HEK293 (cell line): ENCODE measurements at regions not wholly inside any gene's neighbourhood (a gene's known extent, or its start where the extent isn't known, plus 50 kb on each side); places are given as distances from the start of the nearest gene placed in this dataset.

Experiments
- CTCF ChIA-PET: fragments of 350-600 bp; formaldehyde crosslinking; extraction: SDS; loops from one replicate; lab custom pipeline; 2021; ENCODE audit warnings: antibody characterized with exemption; lab: Yijun Ruan, JAX
- POLR2A ChIA-PET: fragments of 300-600 bp; formaldehyde crosslinking; extraction: SDS; loops from one replicate; lab custom pipeline; 2020; ENCODE audit warnings: antibody characterized with exemption, inconsistent platforms; lab: Yijun Ruan, JAX
- H3K27ac ChIP-seq: fragments of 200-500 bp; sonication (Bioruptor generic); 2 replicates; pipeline ENCODE4 v1.5.1; 2014; ENCODE audit warnings: low read depth, low read length, control low read depth, inconsistent platforms; ENCODE audit errors: extremely low read depth
- H3K36me3 ChIP-seq, 2 experiments: fragments of 200-500 bp in 1 of 2; sonication (Bioruptor generic) in 1 of 2; 1 replicate in 1 of 2; 2 replicates in 1 of 2; pipeline ENCODE4 v1.5.1; 2014 to 2017; ENCODE audit warnings: inconsistent platforms in 2 of 2, low read length in 2 of 2; ENCODE audit not compliant: control insufficient read depth in 2 of 2, insufficient read depth in 1 of 2
- H3K4me1 ChIP-seq: fragments of 200-500 bp; sonication (Bioruptor generic); 2 replicates; pipeline ENCODE4 v1.5.1; 2014; ENCODE audit warnings: mild to moderate bottlenecking, low read length, inconsistent platforms; ENCODE audit not compliant: control insufficient read depth, insufficient read depth
- H3K4me3 ChIP-seq: 2 replicates; pipeline ENCODE4 v1.5.1; 2011; ENCODE audit warnings: low read depth, mild to moderate bottlenecking, control low read depth, low read length, moderate library complexity
- H3K9me3 ChIP-seq: fragments of 200-500 bp; sonication (Bioruptor generic); 2 replicates; pipeline ENCODE4 v1.5.1; 2014; ENCODE audit warnings: low read depth, low read length, inconsistent platforms; ENCODE audit not compliant: control insufficient read depth, insufficient read depth
- GFI1B ChIP-seq: fragments of 450-650 bp; formaldehyde crosslinking; IDR thresholded peaks from 2 replicates; pipeline ENCODE4 v1.5.1; 2016; ENCODE audit warnings: missing biosample characterization, missing genetic modification characterization
- PRDM2 ChIP-seq: fragments of 450-650 bp; formaldehyde crosslinking; IDR thresholded peaks from 2 replicates; pipeline ENCODE4 v1.5.1; 2016; ENCODE audit warnings: missing biosample characterization, missing genetic modification characterization, borderline replicate concordance
- YY1 ChIP-seq: fragments of 450-650 bp; formaldehyde crosslinking; IDR thresholded peaks from 2 replicates; pipeline ENCODE4 v1.5.1; 2018; ENCODE audit warnings: missing biosample characterization, missing genetic modification characterization
- ZBTB48 ChIP-seq: fragments of 450-650 bp; formaldehyde crosslinking; IDR thresholded peaks from 2 replicates; pipeline ENCODE4 v1.5.1; 2016; ENCODE audit warnings: missing biosample characterization, missing genetic modification characterization
- ZNF24 ChIP-seq: fragments of 450-650 bp; formaldehyde crosslinking; IDR thresholded peaks from 2 replicates; pipeline ENCODE4 v1.5.1; 2016; ENCODE audit warnings: missing biosample characterization, missing genetic modification characterization
- ZNF274 ChIP-seq, 2 experiments: fragments of 200-500 bp in 1 of 2; fragments of 450-650 bp in 1 of 2; sonication (Bioruptor generic) in 1 of 2; formaldehyde crosslinking in 1 of 2; IDR thresholded peaks; 2 replicates each; pipeline versions ENCODE4 v1.5.1 to v1.6.1; 2014 to 2016; ENCODE audit warnings: borderline replicate concordance in 1 of 2, inconsistent platforms in 1 of 2, low read length in 1 of 2, missing biosample characterization in 1 of 2, missing genetic modification characterization in 1 of 2
- ZNF341 ChIP-seq: fragments of 450-650 bp; formaldehyde crosslinking; IDR thresholded peaks from 2 replicates; pipeline ENCODE4; 2016; ENCODE audit warnings: low read depth, missing biosample characterization, missing genetic modification characterization
- ZNF37A ChIP-seq: fragments of 450-650 bp; IDR thresholded peaks from 2 replicates; pipeline ENCODE4 v1.5.1; 2018; ENCODE audit warnings: missing biosample characterization, missing genetic modification characterization
- ZNF529 ChIP-seq: fragments of 450-650 bp; formaldehyde crosslinking; IDR thresholded peaks from 2 replicates; pipeline ENCODE4 v1.5.1; 2017; ENCODE audit warnings: missing genetic modification characterization, missing biosample characterization; ENCODE audit not compliant: insufficient replicate concordance
- ZNF610 ChIP-seq: fragments of 450-650 bp; formaldehyde crosslinking; IDR thresholded peaks from 2 replicates; pipeline ENCODE4 v1.5.1; 2016; ENCODE audit warnings: missing biosample characterization, missing genetic modification characterization, borderline replicate concordance
- ZNF621 ChIP-seq: fragments of 450-650 bp; formaldehyde crosslinking; IDR thresholded peaks from 2 replicates; pipeline ENCODE4 v1.5.1; 2017; ENCODE audit warnings: missing biosample characterization, missing genetic modification characterization
- ZNF624 ChIP-seq: fragments of 450-650 bp; formaldehyde crosslinking; IDR thresholded peaks from 2 replicates; pipeline ENCODE4 v1.5.1; 2017; ENCODE audit warnings: missing biosample characterization, missing genetic modification characterization
- ZNF747 ChIP-seq: fragments of 450-650 bp; formaldehyde crosslinking; IDR thresholded peaks from 2 replicates; pipeline ENCODE4 v1.5.1; 2016; ENCODE audit warnings: missing biosample characterization, missing genetic modification characterization
- ZNF837 ChIP-seq: fragments of 450-650 bp; formaldehyde crosslinking; IDR thresholded peaks from 2 replicates; pipeline ENCODE4 v1.5.1; 2016; ENCODE audit warnings: missing biosample characterization, missing genetic modification characterization
- TF ChIP-seq, protein P1 (sequence below): fragments of 450-650 bp; formaldehyde crosslinking; IDR thresholded peaks from 2 replicates; pipeline ENCODE4 v1.5.1; 2016; ENCODE audit warnings: missing biosample characterization, missing genetic modification characterization

DNA sequence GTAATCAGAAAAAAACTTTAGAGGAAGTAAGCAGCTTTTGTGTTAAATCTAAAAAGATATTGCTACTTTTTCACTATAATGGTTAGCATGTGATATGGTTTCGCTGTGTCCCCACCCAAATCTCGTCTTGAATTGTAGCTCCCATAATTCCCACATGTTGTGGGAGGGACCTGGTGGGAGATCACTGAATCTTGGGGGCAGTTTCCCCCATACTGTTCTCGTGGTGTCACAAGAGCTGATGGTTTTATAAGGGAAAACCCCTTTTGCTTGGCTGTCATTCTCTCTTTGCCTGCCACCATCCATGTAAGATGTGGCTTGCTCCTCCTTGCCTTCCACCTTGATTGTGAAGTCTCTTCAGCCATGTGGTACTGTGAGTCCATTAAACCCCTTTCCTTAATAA, 117.1 kb downstream of the KCNJ2 start:
- ChIA-PET POLR2A (no interaction called here), CTCF (no interaction called here)
- Histone ChIP-seq H3K4me3 (no peak overlapping the region), H3K27ac (no peak overlapping the region), H3K9me3 (no peaks in the 10 kb centered on the region), H3K36me3 (no peaks in the 10 kb centered on the region), H3K4me1 (no peaks in the 10 kb centered on the region)
- TF ChIP-seq ZNF24 (tag by site-specific recombination): no peak
- no peak for TF ChIP-seq ZNF341 (tag by site-specific recombination)
- no peak for TF ChIP-seq ZNF837 (tag by site-specific recombination)
- no peak for TF ChIP-seq PRDM2
- TF ChIP-seq YY1 (tag by site-specific recombination): no peak
- TF ChIP-seq GFI1B (tag by site-specific recombination): no peak
- no peak for TF ChIP-seq ZNF747
- no peak for TF ChIP-seq ZBTB48 (tag by site-specific recombination)
- TF ChIP-seq ZNF274 (IDR thresholded peaks at IDR 0.05; ENCODE audit: low read length): no peak
- TF ChIP-seq ZNF274 (tag by site-specific recombination; IDR thresholded peaks at IDR 0.05; ENCODE audit: borderline replicate concordance): no peak
- TF ChIP-seq ZNF529: no peak
- no peak for TF ChIP-seq ZNF37A
- TF ChIP-seq, protein P1, sequence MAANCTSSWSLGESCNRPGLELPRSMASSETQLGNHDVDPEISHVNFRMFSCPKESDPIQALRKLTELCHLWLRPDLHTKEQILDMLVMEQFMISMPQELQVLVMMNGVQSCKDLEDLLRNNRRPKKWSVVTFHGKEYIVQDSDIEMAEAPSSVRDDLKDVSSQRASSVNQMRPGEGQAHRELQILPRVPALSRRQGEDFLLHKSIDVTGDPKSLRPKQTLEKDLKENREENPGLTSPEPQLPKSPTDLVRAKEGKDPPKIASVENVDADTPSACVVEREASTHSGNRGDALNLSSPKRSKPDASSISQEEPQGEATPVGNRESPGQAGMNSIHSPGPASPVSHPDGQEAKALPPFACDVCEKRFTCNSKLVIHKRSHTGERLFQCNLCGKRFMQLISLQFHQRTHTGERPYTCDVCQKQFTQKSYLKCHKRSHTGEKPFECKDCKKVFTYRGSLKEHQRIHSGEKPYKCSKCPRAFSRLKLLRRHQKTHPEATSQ (tag by site-specific recombination): no peak
- no peak for TF ChIP-seq ZNF610 (tag by site-specific recombination)
- TF ChIP-seq ZNF621 (tag by site-specific recombination): no peak

GRCh38 chr17:70288540-70289290, 119.4 kb downstream of the KCNJ2 start:
- TF ChIP-seq ZNF624 (tag by site-specific recombination): no peak
- ChIA-PET CTCF (interaction anchor here (0.5 to 0.6 kb wide), 3 partner anchors 116 to 546 kb away, joined by 3 to 4 read pairs (median 3); no protein-coding TSS in a partner anchor), POLR2A (no interaction called here)
- Histone ChIP-seq H3K9me3 (no peaks in the 10 kb centered on the region), H3K27ac (no peak overlapping the region), H3K4me3 (no peak overlapping the region), H3K36me3 (no peaks in the 10 kb centered on the region), H3K4me1 (no peaks in the 10 kb centered on the region)
